Caco-2 (cell line): ENCODE measurements at regions not wholly inside any gene's neighbourhood (a gene's known extent, or its start where the extent isn't known, plus 50 kb on each side); places are given as distances from the start of the nearest gene placed in this dataset.

Experiments
- BruUV-seq: library from RNA; stranded (reverse); fragments of 400-500 nt; replicated peaks from 2 replicates; lab custom pipeline; 2021; lab: Mats Ljungman, UMichigan
- CTCF ChIA-PET: fragments of 300-600 bp; sonication (Branson Sonifier 250); formaldehyde crosslinking; loops from one replicate; lab custom pipeline; 2022; ENCODE audit warnings: antibody characterized with exemption; lab: Charles Lee
- POLR2A ChIA-PET: fragments of 300-600 bp; sonication (Branson Sonifier 250); formaldehyde crosslinking; loops from one replicate; lab custom pipeline; 2022; ENCODE audit warnings: antibody characterized with exemption; lab: Charles Lee
- DNase-seq, 2 experiments: peaks; one replicate each; pipeline versions ENCODE4 v3.0.0 to v3.0.0-alpha.2; 2020 to 2022
- H3K27me3 ChIP-seq: replicated peaks from 2 replicates; pipeline ENCODE4 v1.6.0; 2011; ENCODE audit warnings: low read length; ENCODE audit not compliant: control insufficient read depth, insufficient read depth
- H3K36me3 ChIP-seq: 2 replicates; pipeline ENCODE4 v1.5.1; 2011; ENCODE audit warnings: low read length; ENCODE audit not compliant: control insufficient read depth, insufficient read depth
- H3K4me1 ChIP-seq: fragments of 250-450 bp; sonication (Bioruptor Pico); 2 replicates; pipeline ENCODE4 v1.5.1; 2020; ENCODE audit warnings: mild to moderate bottlenecking
- H3K4me3 ChIP-seq: 2 replicates; pipeline ENCODE4 v1.5.1; 2011; ENCODE audit warnings: low read depth, mild to moderate bottlenecking, control low read depth, low read length
- H3K9me3 ChIP-seq: fragments of 250-450 bp; sonication (Bioruptor Pico); 2 replicates; pipeline ENCODE4 v1.5.1; 2020; ENCODE audit warnings: mild to moderate bottlenecking, moderate library complexity
- H3K27ac Mint-ChIP-seq: one replicate; pipeline ENCODE4 v1.8.0; 2022; ENCODE audit warnings: mixed read lengths; ENCODE audit not compliant: unreplicated experiment
- H3K27me3 Mint-ChIP-seq: one replicate; pipeline ENCODE4 v1.8.0; 2022; ENCODE audit warnings: mixed read lengths; ENCODE audit not compliant: insufficient read depth, unreplicated experiment
- H3K36me3 Mint-ChIP-seq: one replicate; pipeline ENCODE4 v1.8.0; 2022; ENCODE audit warnings: mild to moderate bottlenecking, mixed read lengths; ENCODE audit not compliant: insufficient read depth, unreplicated experiment
- H3K4me1 Mint-ChIP-seq: one replicate; pipeline ENCODE4 v1.8.0; 2022; ENCODE audit warnings: low read depth, mixed read lengths; ENCODE audit not compliant: unreplicated experiment
- H3K4me3 Mint-ChIP-seq: one replicate; pipeline ENCODE4 v1.8.0; 2022; ENCODE audit warnings: mild to moderate bottlenecking, moderate library complexity, mixed read lengths; ENCODE audit not compliant: unreplicated experiment
- H3K9me3 Mint-ChIP-seq: one replicate; pipeline ENCODE4 v1.8.0; 2022; ENCODE audit warnings: mixed read lengths; ENCODE audit not compliant: unreplicated experiment
- intact Hi-C: fragments of 100-400 bp; cut with micrococcal nuclease; formaldehyde crosslinking; loops from one replicate; pipeline ENCODE4 v1.10.0; 2022; ENCODE audit not compliant: unreplicated experiment
- TF ChIP-seq, protein P1 (sequence below), 2 experiments: fragments of 200-600 bp in 1 of 2; IDR thresholded peaks; 1 replicate in 1 of 2; 2 replicates in 1 of 2; pipeline versions ENCODE4 v1.5.1 to v1.8.0; 2011 to 2022; ENCODE audit warnings: antibody characterized with exemption in 1 of 2, control low read depth in 1 of 2, inconsistent platforms in 1 of 2, low read depth in 1 of 2, low read length in 1 of 2, mild to moderate bottlenecking in 1 of 2, moderate library complexity in 1 of 2; ENCODE audit not compliant: insufficient read depth in 1 of 2, severe bottlenecking in 1 of 2, unreplicated experiment in 1 of 2

DNA sequence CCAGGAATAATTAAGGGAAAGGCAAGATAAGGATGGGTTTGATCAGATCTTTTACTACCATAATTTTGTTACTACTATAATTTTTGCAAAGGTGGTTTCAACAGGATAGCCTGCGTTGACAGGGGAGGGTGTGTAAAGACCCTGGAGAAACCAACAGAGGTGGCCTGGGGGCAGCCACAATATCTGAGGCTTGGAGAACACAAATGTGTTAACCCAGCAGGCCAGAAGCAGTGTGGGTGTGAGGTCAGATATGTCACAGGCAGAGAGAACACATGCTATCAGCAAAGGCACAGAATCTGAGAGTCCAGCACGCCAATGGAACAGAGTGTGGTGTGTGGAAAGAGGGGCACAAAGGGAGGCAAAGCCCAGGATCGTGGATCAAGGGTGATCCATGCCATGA is 399.4 kb upstream of the TRIB2 start:
- no peak overlapping the region for H3K4me3 ChIP-seq
- Mint-ChIP-seq H3K4me1 (peaks cover 6% of the 10 kb centered on the region), H3K9me3 (no peaks in the 10 kb centered on the region), H3K27me3 (no peaks in the 10 kb centered on the region), H3K36me3 (no peaks in the 10 kb centered on the region), H3K4me3 (no peak overlapping the region), H3K27ac (peak overlapping the region; percentile 8)
- no peaks in the 10 kb centered on the region for H3K9me3 ChIP-seq
- ChIA-PET POLR2A (no interaction called here), CTCF (no interaction called here)
- DNase-seq = no peak
- H3K4me1 ChIP-seq = no peaks in the 10 kb centered on the region
- intact Hi-C loops = no loop called here
- BruUV-seq = no TSS peak
- H3K36me3 ChIP-seq = no peaks in the 10 kb centered on the region
- H3K27me3 ChIP-seq = no peaks in the 10 kb centered on the region; the same call in 1 of the 2 replicates
- TF ChIP-seq, protein P1, sequence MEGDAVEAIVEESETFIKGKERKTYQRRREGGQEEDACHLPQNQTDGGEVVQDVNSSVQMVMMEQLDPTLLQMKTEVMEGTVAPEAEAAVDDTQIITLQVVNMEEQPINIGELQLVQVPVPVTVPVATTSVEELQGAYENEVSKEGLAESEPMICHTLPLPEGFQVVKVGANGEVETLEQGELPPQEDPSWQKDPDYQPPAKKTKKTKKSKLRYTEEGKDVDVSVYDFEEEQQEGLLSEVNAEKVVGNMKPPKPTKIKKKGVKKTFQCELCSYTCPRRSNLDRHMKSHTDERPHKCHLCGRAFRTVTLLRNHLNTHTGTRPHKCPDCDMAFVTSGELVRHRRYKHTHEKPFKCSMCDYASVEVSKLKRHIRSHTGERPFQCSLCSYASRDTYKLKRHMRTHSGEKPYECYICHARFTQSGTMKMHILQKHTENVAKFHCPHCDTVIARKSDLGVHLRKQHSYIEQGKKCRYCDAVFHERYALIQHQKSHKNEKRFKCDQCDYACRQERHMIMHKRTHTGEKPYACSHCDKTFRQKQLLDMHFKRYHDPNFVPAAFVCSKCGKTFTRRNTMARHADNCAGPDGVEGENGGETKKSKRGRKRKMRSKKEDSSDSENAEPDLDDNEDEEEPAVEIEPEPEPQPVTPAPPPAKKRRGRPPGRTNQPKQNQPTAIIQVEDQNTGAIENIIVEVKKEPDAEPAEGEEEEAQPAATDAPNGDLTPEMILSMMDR (IDR thresholded peaks at IDR 0.05; ENCODE audit: insufficient read depth in 1 of 2, low read depth in 1 of 2, low read length in 1 of 2, severe bottlenecking in 1 of 2, unreplicated experiment in 1 of 2) = no peak

DNA sequence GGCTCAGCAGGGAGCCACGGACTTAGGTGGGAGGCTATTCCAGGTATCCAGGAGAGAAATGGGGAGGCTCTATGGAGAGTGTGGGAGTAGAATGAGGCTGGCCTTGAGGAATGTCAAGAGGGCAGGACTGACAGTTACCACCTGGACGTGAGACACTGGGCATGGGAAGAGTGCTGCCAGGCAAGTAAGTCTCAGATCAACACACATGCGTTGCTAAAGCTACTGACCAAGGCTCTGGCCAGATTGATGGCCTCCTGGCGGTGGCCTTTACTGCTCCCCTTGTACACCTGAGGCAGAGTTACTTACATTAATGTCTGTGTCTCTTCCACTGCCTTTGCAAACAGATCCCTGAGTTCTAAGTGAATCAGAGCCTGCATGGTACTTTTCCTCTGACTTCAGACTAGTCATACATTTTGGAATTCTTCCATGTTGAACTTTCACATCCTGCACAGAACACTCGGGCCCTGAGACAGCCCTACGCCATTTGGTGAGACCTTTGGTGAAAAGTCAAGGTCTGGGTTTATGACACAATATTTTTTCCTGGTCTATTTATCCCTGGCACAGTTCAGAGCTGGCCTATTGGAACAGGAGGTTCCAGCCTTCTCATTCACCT is 398.8 kb upstream of the TRIB2 start:
- Mint-ChIP-seq H3K27ac (no peak overlapping the region), H3K9me3 (no peaks in the 10 kb centered on the region), H3K27me3 (no peaks in the 10 kb centered on the region), H3K36me3 (no peaks in the 10 kb centered on the region), H3K4me1 (peaks cover 6% of the 10 kb centered on the region), H3K4me3 (no peak overlapping the region)
- no peaks in the 10 kb centered on the region for H3K4me1 ChIP-seq
- no TSS peak for BruUV-seq
- intact Hi-C loops = no loop called here
- TF ChIP-seq, protein P1 (IDR thresholded peaks at IDR 0.05; ENCODE audit: insufficient read depth in 1 of 2, low read depth in 1 of 2, low read length in 1 of 2, severe bottlenecking in 1 of 2, unreplicated experiment in 1 of 2) = no peak
- no peaks in the 10 kb centered on the region; the same call in 1 of the 2 replicates for H3K27me3 ChIP-seq
- no peak for DNase-seq
- no peaks in the 10 kb centered on the region for H3K9me3 ChIP-seq
- H3K36me3 ChIP-seq = no peaks in the 10 kb centered on the region
- POLR2A ChIA-PET = interaction anchor here (0.6 kb wide), 1 partner anchor 141 kb away, joined by 4 read pairs; no protein-coding TSS in a partner anchor
- CTCF ChIA-PET = no interaction called here
- no peak overlapping the region for H3K4me3 ChIP-seq

DNA sequence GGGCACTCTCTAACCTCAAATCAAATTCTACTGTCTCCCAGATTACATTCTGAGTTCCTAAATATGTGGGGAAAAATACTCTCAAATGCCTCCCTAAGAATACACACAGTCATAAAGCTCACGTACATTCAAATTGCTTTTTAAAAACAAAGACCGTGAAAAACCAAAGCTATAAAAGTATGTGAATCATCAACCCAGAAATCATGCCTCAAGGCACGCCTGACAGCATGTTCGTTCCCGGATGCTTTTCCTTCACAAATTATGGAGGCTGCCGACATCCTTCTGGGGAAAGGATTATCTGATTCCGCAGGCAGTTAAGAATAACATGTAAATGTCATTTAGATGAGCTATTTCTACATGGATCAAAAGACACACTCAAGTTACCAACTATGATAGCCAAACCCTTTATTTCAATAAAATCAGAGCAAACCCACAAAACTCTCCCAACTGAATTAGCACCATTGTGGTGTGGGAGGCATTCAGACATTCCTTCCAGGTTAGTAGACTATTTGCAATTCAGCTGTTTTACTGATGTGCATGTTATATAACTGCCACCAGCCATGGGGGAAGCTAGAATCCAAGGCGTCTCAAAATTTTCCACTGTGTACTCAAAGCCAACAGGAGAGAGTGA is 398.2 kb upstream of the TRIB2 start:
- no TSS peak for BruUV-seq
- Mint-ChIP-seq H3K27me3 (no peaks in the 10 kb centered on the region), H3K9me3 (no peaks in the 10 kb centered on the region), H3K4me1 (peaks cover 6% of the 10 kb centered on the region), H3K27ac (no peak overlapping the region), H3K36me3 (no peaks in the 10 kb centered on the region), H3K4me3 (no peak overlapping the region)
- CTCF ChIA-PET = no interaction called here
- intact Hi-C loops = no loop called here
- no peak overlapping the region for H3K4me3 ChIP-seq
- H3K9me3 ChIP-seq = no peaks in the 10 kb centered on the region
- no peaks in the 10 kb centered on the region for H3K36me3 ChIP-seq
- no peak for DNase-seq
- POLR2A ChIA-PET = interaction anchor here (0.6 kb wide), 1 partner anchor 141 kb away, joined by 4 read pairs; no protein-coding TSS in a partner anchor
- TF ChIP-seq, protein P1 (IDR thresholded peaks at IDR 0.05; ENCODE audit: insufficient read depth in 1 of 2, low read depth in 1 of 2, low read length in 1 of 2, severe bottlenecking in 1 of 2, unreplicated experiment in 1 of 2) = no peak
- no peaks in the 10 kb centered on the region for H3K4me1 ChIP-seq
- H3K27me3 ChIP-seq = no peaks in the 10 kb centered on the region; the same call in 1 of the 2 replicates
